HepG2 (cell line): ENCODE measurements at regions not wholly inside any gene's neighbourhood (a gene's known extent, or its start where the extent isn't known, plus 50 kb on each side); places are given as distances from the start of the nearest gene placed in this dataset.

ENCODE experiments used
- FOXM1 ChIP-seq: sonication (generic); formaldehyde crosslinking; IDR thresholded peaks from 2 replicates; pipeline ENCODE4 v1.5.0; 2020; ENCODE audit warnings: missing genetic modification reagents
- TF ChIP-seq, protein P1 (sequence below): sonication (generic); formaldehyde crosslinking; IDR thresholded peaks from 2 replicates; pipeline ENCODE4 v1.4.0; 2020; ENCODE audit warnings: missing genetic modification reagents
- TF ChIP-seq, protein P2 (sequence below): sonication (generic); formaldehyde crosslinking; IDR thresholded peaks from 2 replicates; pipeline ENCODE4 v1.5.0; 2020; ENCODE audit warnings: mild to moderate bottlenecking, missing genetic modification reagents, moderate library complexity
- TF ChIP-seq, protein P3 (sequence below): sonication (generic); formaldehyde crosslinking; IDR thresholded peaks from 2 replicates; pipeline ENCODE4 v1.4.0; 2020; ENCODE audit warnings: mild to moderate bottlenecking, missing genetic modification reagents

GRCh38 chr9:118751848-118752223, 617.4 kb downstream of the BRINP1 start:
- no peak for TF ChIP-seq FOXM1 (CRISPR knock-in tag)
- TF ChIP-seq, protein P1, sequence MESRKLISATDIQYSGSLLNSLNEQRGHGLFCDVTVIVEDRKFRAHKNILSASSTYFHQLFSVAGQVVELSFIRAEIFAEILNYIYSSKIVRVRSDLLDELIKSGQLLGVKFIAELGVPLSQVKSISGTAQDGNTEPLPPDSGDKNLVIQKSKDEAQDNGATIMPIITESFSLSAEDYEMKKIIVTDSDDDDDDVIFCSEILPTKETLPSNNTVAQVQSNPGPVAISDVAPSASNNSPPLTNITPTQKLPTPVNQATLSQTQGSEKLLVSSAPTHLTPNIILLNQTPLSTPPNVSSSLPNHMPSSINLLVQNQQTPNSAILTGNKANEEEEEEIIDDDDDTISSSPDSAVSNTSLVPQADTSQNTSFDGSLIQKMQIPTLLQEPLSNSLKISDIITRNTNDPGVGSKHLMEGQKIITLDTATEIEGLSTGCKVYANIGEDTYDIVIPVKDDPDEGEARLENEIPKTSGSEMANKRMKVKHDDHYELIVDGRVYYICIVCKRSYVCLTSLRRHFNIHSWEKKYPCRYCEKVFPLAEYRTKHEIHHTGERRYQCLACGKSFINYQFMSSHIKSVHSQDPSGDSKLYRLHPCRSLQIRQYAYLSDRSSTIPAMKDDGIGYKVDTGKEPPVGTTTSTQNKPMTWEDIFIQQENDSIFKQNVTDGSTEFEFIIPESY: no peak
- TF ChIP-seq, protein P2, sequence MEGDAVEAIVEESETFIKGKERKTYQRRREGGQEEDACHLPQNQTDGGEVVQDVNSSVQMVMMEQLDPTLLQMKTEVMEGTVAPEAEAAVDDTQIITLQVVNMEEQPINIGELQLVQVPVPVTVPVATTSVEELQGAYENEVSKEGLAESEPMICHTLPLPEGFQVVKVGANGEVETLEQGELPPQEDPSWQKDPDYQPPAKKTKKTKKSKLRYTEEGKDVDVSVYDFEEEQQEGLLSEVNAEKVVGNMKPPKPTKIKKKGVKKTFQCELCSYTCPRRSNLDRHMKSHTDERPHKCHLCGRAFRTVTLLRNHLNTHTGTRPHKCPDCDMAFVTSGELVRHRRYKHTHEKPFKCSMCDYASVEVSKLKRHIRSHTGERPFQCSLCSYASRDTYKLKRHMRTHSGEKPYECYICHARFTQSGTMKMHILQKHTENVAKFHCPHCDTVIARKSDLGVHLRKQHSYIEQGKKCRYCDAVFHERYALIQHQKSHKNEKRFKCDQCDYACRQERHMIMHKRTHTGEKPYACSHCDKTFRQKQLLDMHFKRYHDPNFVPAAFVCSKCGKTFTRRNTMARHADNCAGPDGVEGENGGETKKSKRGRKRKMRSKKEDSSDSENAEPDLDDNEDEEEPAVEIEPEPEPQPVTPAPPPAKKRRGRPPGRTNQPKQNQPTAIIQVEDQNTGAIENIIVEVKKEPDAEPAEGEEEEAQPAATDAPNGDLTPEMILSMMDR: no peak
- TF ChIP-seq, protein P3, sequence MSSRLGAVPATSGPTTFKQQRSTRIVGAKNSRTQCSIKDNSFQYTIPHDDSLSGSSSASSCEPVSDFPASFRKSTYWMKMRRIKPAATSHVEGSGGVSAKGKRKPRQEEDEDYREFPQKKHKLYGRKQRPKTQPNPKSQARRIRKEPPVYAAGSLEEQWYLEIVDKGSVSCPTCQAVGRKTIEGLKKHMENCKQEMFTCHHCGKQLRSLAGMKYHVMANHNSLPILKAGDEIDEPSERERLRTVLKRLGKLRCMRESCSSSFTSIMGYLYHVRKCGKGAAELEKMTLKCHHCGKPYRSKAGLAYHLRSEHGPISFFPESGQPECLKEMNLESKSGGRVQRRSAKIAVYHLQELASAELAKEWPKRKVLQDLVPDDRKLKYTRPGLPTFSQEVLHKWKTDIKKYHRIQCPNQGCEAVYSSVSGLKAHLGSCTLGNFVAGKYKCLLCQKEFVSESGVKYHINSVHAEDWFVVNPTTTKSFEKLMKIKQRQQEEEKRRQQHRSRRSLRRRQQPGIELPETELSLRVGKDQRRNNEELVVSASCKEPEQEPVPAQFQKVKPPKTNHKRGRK (CRISPR knock-in tag): no peak
